GM12892 (cell line): ENCODE measurements at regions not wholly inside any gene's neighbourhood (a gene's known extent, or its start where the extent isn't known, plus 50 kb on each side); places are given as distances from the start of the nearest gene placed in this dataset.
"Not testable (repeated sequence)": the region's sequence is repeated elsewhere in the genome, so short reads cannot be mapped to it uniquely, and the experiment has no call there.

Source experiments
- DNase-seq: peaks from one replicate; pipeline ENCODE4 v3.0.0; 2011; ENCODE audit not compliant: insufficient read length
- FAIRE-seq: peaks from 2 replicates; lab custom pipeline; 2011; peaks lifted over from hg19 to GRCh38; lab: Jason Lieb, UNC
- POLR2A ChIP-seq: IDR thresholded peaks from 2 replicates; pipeline ENCODE4 v1.6.1; 2011; ENCODE audit warnings: low read depth, low read length, control low read depth
- POLR2AphosphoS5 ChIP-seq: IDR thresholded peaks from 2 replicates; pipeline ENCODE4 v1.6.1; 2011; ENCODE audit warnings: low read depth, low read length, control low read depth
- TAF1 ChIP-seq: IDR thresholded peaks from 2 replicates; pipeline ENCODE4 v1.6.1; 2011; ENCODE audit warnings: low read depth, mild to moderate bottlenecking, control low read depth, low read length, borderline replicate concordance

- FAIRE-seq: no peak
- TF ChIP-seq TAF1 (no peak), POLR2AphosphoS5 (no peak), POLR2A (no peak)
- no peak for DNase-seq
Measured at GRCh38 chr4:60422439-60422838, 777.7 kb upstream of the ADGRL3 start.

GRCh38 chr4:60423573-60424184 lies 776.4 kb upstream of the ADGRL3 start:
- not testable (repeated sequence) for FAIRE-seq

GRCh38 chr4:60432911-60433310 lies 767.2 kb upstream of the ADGRL3 start:
- no peak for FAIRE-seq
- no peak for DNase-seq
- no peak for TF ChIP-seq POLR2AphosphoS5
- TF ChIP-seq TAF1: no peak

More at GRCh38 chr4:60423573-60424184, 776.4 kb upstream of the ADGRL3 start:
- not testable (repeated sequence) for DNase-seq

- no peak for FAIRE-seq
- no peak for DNase-seq
- TF ChIP-seq POLR2AphosphoS5: no peak
- no peak for TF ChIP-seq TAF1
- no peak for TF ChIP-seq POLR2A
Measured at GRCh38 chr4:60443068-60443467, 757.1 kb upstream of the ADGRL3 start.

- no peak for TF ChIP-seq POLR2AphosphoS5
- no peak for DNase-seq
- FAIRE-seq: no peak
Measured at GRCh38 chr4:60443796-60444195, 756.3 kb upstream of the ADGRL3 start.

GRCh38 chr4:60450054-60450453 lies 750.1 kb upstream of the ADGRL3 start:
- TF ChIP-seq TAF1 (no peak), POLR2AphosphoS5 (no peak), POLR2A (no peak)
- FAIRE-seq (no peak), DNase-seq (no peak)

- FAIRE-seq (no peak), DNase-seq (no peak)
- TF ChIP-seq POLR2AphosphoS5 (no peak), TAF1 (no peak), POLR2A (no peak)
Measured at GRCh38 chr4:60452266-60452665, 747.9 kb upstream of the ADGRL3 start.

GRCh38 chr4:60455380-60455779 lies 744.7 kb upstream of the ADGRL3 start:
- no peak for FAIRE-seq
- no peak for TF ChIP-seq POLR2AphosphoS5
- no peak for TF ChIP-seq POLR2A
- TF ChIP-seq TAF1: no peak
- DNase-seq: no peak

- DNase-seq (no peak), FAIRE-seq (no peak)
- TF ChIP-seq TAF1 (no peak), POLR2A (no peak), POLR2AphosphoS5 (no peak)
Measured at GRCh38 chr4:60461551-60461950, 738.6 kb upstream of the ADGRL3 start.

GRCh38 chr4:60463857-60464502 lies 736.1 kb upstream of the ADGRL3 start:
- DNase-seq: no peak
- no peak for FAIRE-seq

GRCh38 chr4:60482921-60483351 lies 717.2 kb upstream of the ADGRL3 start:
- FAIRE-seq: no peak
- TF ChIP-seq POLR2AphosphoS5 (no peak), POLR2A (no peak), TAF1 (no peak)

More at GRCh38 chr4:60463857-60464502, 736.1 kb upstream of the ADGRL3 start:
- no peak for TF ChIP-seq TAF1
- no peak for TF ChIP-seq POLR2AphosphoS5
- TF ChIP-seq POLR2A: no peak

GRCh38 chr4:60485276-60485675 lies 714.9 kb upstream of the ADGRL3 start:
- DNase-seq: no peak
- no peak for FAIRE-seq

More at GRCh38 chr4:60482921-60483351, 717.2 kb upstream of the ADGRL3 start:
- no peak for DNase-seq

GRCh38 chr4:60487118-60487761 lies 712.9 kb upstream of the ADGRL3 start:
- DNase-seq, FAIRE-seq: not testable (repeated sequence)

More at GRCh38 chr4:60485276-60485675, 714.9 kb upstream of the ADGRL3 start:
- TF ChIP-seq TAF1: no peak
- no peak for TF ChIP-seq POLR2AphosphoS5
- TF ChIP-seq POLR2A: no peak
